CD4-positive, alpha-beta T cell (primary cell): ENCODE measurements at regions not wholly inside any gene's neighbourhood (a gene's known extent, or its start where the extent isn't known, plus 50 kb on each side); places are given as distances from the start of the nearest gene placed in this dataset.

ENCODE experiments used
- ATAC-seq: fragments of 200-7000 bp; cut with Tn5 transposase; one replicate; pipeline ENCODE4 v1.10.0; 2022; ENCODE audit warnings: mild to moderate bottlenecking; ENCODE audit not compliant: poor library complexity
- CTCF ChIA-PET: fragments of 350-600 bp; sonication (Branson Sonifier 250); formaldehyde crosslinking; loops from one replicate; lab custom pipeline; 2021; ENCODE audit warnings: antibody characterized with exemption, inconsistent platforms; lab: Charles Lee
- POLR2A ChIA-PET: fragments of 350-600 bp; sonication (Branson Sonifier 250); formaldehyde crosslinking; loops from one replicate; lab custom pipeline; 2021; ENCODE audit warnings: antibody characterized with exemption, inconsistent platforms; lab: Charles Lee
- DNase-seq, 14 experiments: peaks; one replicate each; pipeline ENCODE4 v3.0.0-alpha.2; 2013 to 2020; ENCODE audit warnings: mixed read lengths in 2 of 14
- H3K27ac ChIP-seq, 2 donors: one replicate each; pipeline versions ENCODE4 v1.5.1 to v1.7.0; 2013; ENCODE audit warnings: low read length in 2 of 2, low read depth in 1 of 2, mild to moderate bottlenecking in 1 of 2
- H3K27me3 ChIP-seq, 2 experiments: 1 replicate in 1 of 2; 2 replicates in 1 of 2; pipeline versions ENCODE4 v1.6.1 to v1.7.0; 2013; ENCODE audit warnings: low read length in 2 of 2, control low read depth in 1 of 2, mild to moderate bottlenecking in 1 of 2, moderate library complexity in 1 of 2; ENCODE audit not compliant: insufficient read depth in 2 of 2, control insufficient read depth in 1 of 2
- H3K36me3 ChIP-seq: one replicate; pipeline ENCODE4 v1.6.1; 2013; ENCODE audit warnings: low read length, control low read depth; ENCODE audit not compliant: insufficient read depth
- H3K4me1 ChIP-seq: one replicate; pipeline ENCODE4 v1.6.1; 2013; ENCODE audit warnings: low read length, control low read depth; ENCODE audit not compliant: insufficient read depth
- H3K4me3 ChIP-seq: one replicate; pipeline ENCODE4 v1.5.1; 2013; ENCODE audit warnings: mild to moderate bottlenecking, low read length, moderate library complexity
- H3K9me3 ChIP-seq, 2 experiments: 1 replicate in 1 of 2; 2 replicates in 1 of 2; pipeline versions ENCODE4 v1.6.1 to v1.7.0; 2013; ENCODE audit warnings: low read length in 2 of 2, mild to moderate bottlenecking in 2 of 2, control low read depth in 1 of 2, moderate library complexity in 1 of 2; ENCODE audit not compliant: control insufficient read depth in 1 of 2, insufficient read depth in 1 of 2
- H3K27ac Mint-ChIP-seq: one replicate; pipeline ENCODE4 v1.8.0; 2020; ENCODE audit warnings: mixed read lengths
- H3K27me3 Mint-ChIP-seq: one replicate; pipeline ENCODE4 v1.8.0; 2021; ENCODE audit warnings: mixed read lengths
- H3K36me3 Mint-ChIP-seq: one replicate; pipeline ENCODE4 v1.8.0; 2021; ENCODE audit warnings: low read depth, mixed read lengths
- H3K4me1 Mint-ChIP-seq: one replicate; pipeline ENCODE4 v1.8.0; 2021; ENCODE audit warnings: low read depth, mixed read lengths
- H3K4me3 Mint-ChIP-seq: one replicate; pipeline ENCODE4 v1.8.0; 2020; ENCODE audit warnings: mild to moderate bottlenecking, mixed read lengths
- H3K9me3 Mint-ChIP-seq: one replicate; pipeline ENCODE4 v1.8.0; 2020; ENCODE audit warnings: mixed read lengths
- CTCF ChIP-seq: fragments of 200-600 bp; IDR thresholded peaks from one replicate; pipeline ENCODE4 v1.8.0; 2022; ENCODE audit warnings: antibody characterized with exemption, mild to moderate bottlenecking
- intact Hi-C, 2 experiments: fragments of 100-400 bp; cut with DNase I in 1 of 2; cut with micrococcal nuclease in 1 of 2; formaldehyde crosslinking; loops; one replicate each; pipeline versions ENCODE4 v1.15.1 to v1.9.0; 2023 to 2025; cut with DNase I, micrococcal nuclease

DNA sequence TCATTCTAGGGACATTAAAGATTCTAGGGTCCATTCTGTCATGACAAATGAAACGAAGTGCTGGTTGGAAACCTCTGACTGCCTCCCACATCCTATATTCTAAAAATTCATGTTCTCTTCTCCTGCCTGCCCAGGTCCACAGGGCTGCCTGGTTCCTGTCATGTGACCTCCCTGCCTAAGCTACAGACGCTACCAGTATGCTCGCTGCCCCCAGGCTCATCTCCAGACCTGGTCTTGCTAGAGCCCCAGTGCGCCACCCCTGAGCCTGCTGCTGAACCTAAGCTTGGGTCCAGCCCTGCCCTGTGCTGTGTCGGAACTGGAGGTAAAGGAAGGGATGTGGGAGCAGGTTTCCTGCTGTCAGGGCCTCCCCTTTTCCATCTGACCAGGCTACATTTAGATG, 231.6 kb upstream of the CDH5 start:
- intact Hi-C loops = no loop called here
- ChIA-PET POLR2A (no interaction called here), CTCF (no interaction called here)
- Histone ChIP-seq H3K36me3 (no peaks in the 10 kb centered on the region), H3K9me3 (no peaks in the 10 kb centered on the region), H3K4me3 (no peak overlapping the region), H3K4me1 (no peaks in the 10 kb centered on the region), H3K27ac (no peak overlapping the region), H3K27me3 (peaks cover 0 to 6% of the 10 kb centered on the region in 2 experiments)
- Mint-ChIP-seq H3K9me3 (no peaks in the 10 kb centered on the region), H3K27me3 (peaks cover 40% of the 10 kb centered on the region), H3K27ac (no peak overlapping the region), H3K4me1 (no peaks in the 10 kb centered on the region), H3K36me3 (no peaks in the 10 kb centered on the region), H3K4me3 (no peak overlapping the region)
- no peak for DNase-seq
- no peak for TF ChIP-seq CTCF
- ATAC-seq = no peak

- intact Hi-C loops = no loop called here
- H3K9me3 ChIP-seq = no peaks in the 10 kb centered on the region
- no peak overlapping the region for H3K27ac ChIP-seq
- no peak overlapping the region for H3K4me3 ChIP-seq
- TF ChIP-seq CTCF = no peak
- Mint-ChIP-seq H3K27ac (no peak overlapping the region), H3K36me3 (no peaks in the 10 kb centered on the region), H3K9me3 (no peaks in the 10 kb centered on the region), H3K4me3 (no peak overlapping the region), H3K27me3 (peaks cover 50% of the 10 kb centered on the region), H3K4me1 (no peaks in the 10 kb centered on the region)
- ChIA-PET POLR2A (no interaction called here), CTCF (no interaction called here)
- H3K36me3 ChIP-seq = no peaks in the 10 kb centered on the region
- no peak for DNase-seq
- H3K27me3 ChIP-seq = peaks cover 3 to 9% of the 10 kb centered on the region in 2 experiments
- ATAC-seq = no peak
- H3K4me1 ChIP-seq = no peaks in the 10 kb centered on the region
These were observed 232.7 kb upstream of the CDH5 start for GRCh38 chr16:66133643-66134338.

GRCh38 chr16:66131895-66132294, 234.6 kb upstream of the CDH5 start:
- no peaks in the 10 kb centered on the region for H3K4me1 Mint-ChIP-seq
- H3K27ac Mint-ChIP-seq = no peak overlapping the region
- no peaks in the 10 kb centered on the region for H3K36me3 ChIP-seq
- H3K27ac ChIP-seq = no peak overlapping the region
- no peak for DNase-seq
- no peak for TF ChIP-seq CTCF
- peaks cover 21 to 25% of the 10 kb centered on the region in 2 experiments for H3K27me3 ChIP-seq
- H3K4me3 Mint-ChIP-seq = no peak overlapping the region
- POLR2A ChIA-PET = no interaction called here
- CTCF ChIA-PET = no interaction called here
- H3K4me1 ChIP-seq = no peaks in the 10 kb centered on the region
- intact Hi-C loops = no loop called here
- no peaks in the 10 kb centered on the region for H3K9me3 Mint-ChIP-seq
- H3K4me3 ChIP-seq = no peak overlapping the region
- H3K9me3 ChIP-seq = no peaks in the 10 kb centered on the region
- peaks cover 69% of the 10 kb centered on the region for H3K27me3 Mint-ChIP-seq
- no peaks in the 10 kb centered on the region for H3K36me3 Mint-ChIP-seq
- no peak for ATAC-seq
